Prostate gland (tissue), 2 donors: ENCODE measurements at regions not wholly inside any gene's neighbourhood (a gene's known extent, or its start where the extent isn't known, plus 50 kb on each side); places are given as distances from the start of the nearest gene placed in this dataset.

Source experiments
- DNase-seq: peaks from one replicate; pipeline ENCODE4 v3.0.0-alpha.2; 2019; ENCODE audit warnings: low spot score
- H3K27ac ChIP-seq, 2 donors: fragments of 200-600 bp; sonication (generic); 2 replicates each; pipeline ENCODE4 v1.5.1; 2017 to 2019
- H3K27me3 ChIP-seq: fragments of 200-600 bp; sonication (generic); replicated peaks from 2 replicates; pipeline ENCODE4 v1.5.1; 2019; ENCODE audit not compliant: insufficient read depth
- H3K36me3 ChIP-seq, 2 donors: fragments of 200-600 bp; sonication (generic); 1 replicate in 1 of 2; 2 replicates in 1 of 2; pipeline versions ENCODE4 v1.5.1 to v1.8.1; 2017 to 2019
- H3K4me1 ChIP-seq: fragments of 200-600 bp; sonication (generic); replicated peaks from 2 replicates; pipeline ENCODE4 v1.5.1; 2019
- H3K4me3 ChIP-seq, 2 donors: fragments of 200-600 bp; sonication (generic); 2 replicates each; pipeline ENCODE4 v1.5.1; 2017 to 2019
- H3K9me3 ChIP-seq: fragments of 200-600 bp; sonication (generic); 2 replicates; pipeline ENCODE4 v1.5.1; 2017
- CTCF ChIP-seq, 4 experiments: fragments of 200-600 bp in 2 of 4; fragments of 450-650 bp in 2 of 4; sonication (generic) in 2 of 4; IDR thresholded peaks; 1 replicate in 3 of 4; 2 replicates in 1 of 4; pipeline ENCODE4 v1.5.1; 2016 to 2019; ENCODE audit warnings: antibody characterized with exemption in 4 of 4, mild to moderate bottlenecking in 2 of 4, moderate library complexity in 2 of 4
- POLR2A ChIP-seq: fragments of 450-650 bp; IDR thresholded peaks from one replicate; pipeline ENCODE4 v1.6.1; 2016; ENCODE audit warnings: antibody characterized with exemption, mild to moderate bottlenecking
- POLR2AphosphoS5 ChIP-seq: sonication (generic); formaldehyde crosslinking; IDR thresholded peaks from one replicate; pipeline ENCODE4 v1.6.1; 2017; ENCODE audit warnings: antibody characterized with exemption
- WGBS: methylation state at CpG from one replicate; pipeline ENCODE4 v1.1.5; 2018; 5-methylcytosine and 5-hydroxymethylcytosine counted together
- intact Hi-C: fragments of 100-400 bp; cut with DNase I; formaldehyde crosslinking; loops from one replicate; pipeline ENCODE4 v1.14.2; 2022

- TF ChIP-seq POLR2A: no peak
- no peak for TF ChIP-seq POLR2AphosphoS5
- TF ChIP-seq CTCF (IDR thresholded peaks at IDR 0.05): no peak
Observed at GRCh38 chr10:108050626-108051025, 886.1 kb upstream of the SORCS1 start.

GRCh38 chr10:108049668-108050067 lies 885.2 kb upstream of the SORCS1 start:
- H3K27me3 ChIP-seq: no peaks in the 10 kb centered on the region
- H3K36me3 ChIP-seq: no peaks in the 10 kb centered on the region
- WGBS: 67% methylated on average over 1 of the region's 1 CpG
- no peaks in the 10 kb centered on the region for H3K9me3 ChIP-seq
- TF ChIP-seq POLR2AphosphoS5 (no peak), CTCF (IDR thresholded peaks at IDR 0.05) (no peak), POLR2A (no peak)
- DNase-seq: no peak
- H3K27ac ChIP-seq: no peak overlapping the region
- H3K4me3 ChIP-seq: no peak overlapping the region
- H3K4me1 ChIP-seq: no peaks in the 10 kb centered on the region
- intact Hi-C loops: no loop called here

More at GRCh38 chr10:108050626-108051025, 886.1 kb upstream of the SORCS1 start:
- Histone ChIP-seq H3K27me3 (no peaks in the 10 kb centered on the region), H3K36me3 (no peaks in the 10 kb centered on the region), H3K4me1 (no peaks in the 10 kb centered on the region), H3K9me3 (no peaks in the 10 kb centered on the region), H3K4me3 (no peak overlapping the region), H3K27ac (no peak overlapping the region)
- intact Hi-C loops: no loop called here
- 82% methylated on average over 1 of the region's 1 CpG for whole genome bisulfite sequencing
- no peak for DNase-seq

- no peak for DNase-seq
- H3K27ac ChIP-seq: no peak overlapping the region
- H3K9me3 ChIP-seq: no peaks in the 10 kb centered on the region
- H3K36me3 ChIP-seq: no peaks in the 10 kb centered on the region
- H3K27me3 ChIP-seq: no peaks in the 10 kb centered on the region
- intact Hi-C loops: no loop called here
- no peak for TF ChIP-seq POLR2A
- TF ChIP-seq CTCF (IDR thresholded peaks at IDR 0.05): no peak
- TF ChIP-seq POLR2AphosphoS5: no peak
- WGBS: 95% methylated on average over 2 of the region's 2 CpGs
- no peaks in the 10 kb centered on the region for H3K4me1 ChIP-seq
- H3K4me3 ChIP-seq: no peak overlapping the region
Observed at GRCh38 chr10:108048898-108049297, 884.4 kb upstream of the SORCS1 start.

GRCh38 chr10:108039821-108040584 lies 875.5 kb upstream of the SORCS1 start:
- H3K9me3 ChIP-seq: no peaks in the 10 kb centered on the region
- H3K4me3 ChIP-seq: no peak overlapping the region
- H3K36me3 ChIP-seq: no peaks in the 10 kb centered on the region
- no peak overlapping the region for H3K27ac ChIP-seq
- no peaks in the 10 kb centered on the region for H3K27me3 ChIP-seq
- H3K4me1 ChIP-seq: no peaks in the 10 kb centered on the region
- 83% methylated on average over 8 of the region's 8 CpGs for WGBS
- intact Hi-C loops: no loop called here
- TF ChIP-seq POLR2AphosphoS5 (no peak), POLR2A (no peak), CTCF (IDR thresholded peaks at IDR 0.05) (no peak)
- no peak for DNase-seq

GRCh38 chr10:108037061-108037460 lies 872.6 kb upstream of the SORCS1 start:
- no peaks in the 10 kb centered on the region for H3K27me3 ChIP-seq
- H3K36me3 ChIP-seq: no peaks in the 10 kb centered on the region
- H3K4me1 ChIP-seq: no peaks in the 10 kb centered on the region
- intact Hi-C loops: no loop called here
- H3K27ac ChIP-seq: no peak overlapping the region
- no peaks in the 10 kb centered on the region for H3K9me3 ChIP-seq
- TF ChIP-seq POLR2AphosphoS5 (no peak), CTCF (IDR thresholded peaks at IDR 0.05) (no peak), POLR2A (no peak)
- H3K4me3 ChIP-seq: no peak overlapping the region
- no peak for DNase-seq
